ENCODE measurements at regions not wholly inside any gene's neighbourhood (a gene's known extent, or its start where the extent isn't known, plus 50 kb on each side); places are given as distances from the start of the nearest gene placed in this dataset.

DNA sequence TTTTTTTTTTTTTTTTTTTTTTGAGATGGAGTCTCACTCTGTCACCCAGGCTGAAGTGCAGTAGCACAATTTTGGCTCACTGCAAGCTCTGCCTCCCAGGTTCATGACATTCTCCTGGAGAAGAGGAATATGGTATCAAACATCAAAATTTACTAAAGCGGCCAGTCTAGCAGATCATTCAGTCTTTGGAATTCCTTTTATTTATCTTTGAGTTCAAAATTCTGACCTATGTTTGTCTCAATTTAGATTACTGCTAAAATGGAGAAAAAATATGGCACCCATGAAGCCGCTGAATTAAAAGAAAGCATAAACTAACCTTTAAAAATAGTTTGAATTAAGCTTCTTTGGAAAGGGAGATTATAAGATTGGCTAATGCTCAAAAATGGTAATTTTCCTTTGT is 64.5 kb upstream of the EGLN3 start:
- TF ChIP-seq POLR2A (IDR thresholded peaks at IDR 0.05): no peak
- TF ChIP-seq, protein P1, sequence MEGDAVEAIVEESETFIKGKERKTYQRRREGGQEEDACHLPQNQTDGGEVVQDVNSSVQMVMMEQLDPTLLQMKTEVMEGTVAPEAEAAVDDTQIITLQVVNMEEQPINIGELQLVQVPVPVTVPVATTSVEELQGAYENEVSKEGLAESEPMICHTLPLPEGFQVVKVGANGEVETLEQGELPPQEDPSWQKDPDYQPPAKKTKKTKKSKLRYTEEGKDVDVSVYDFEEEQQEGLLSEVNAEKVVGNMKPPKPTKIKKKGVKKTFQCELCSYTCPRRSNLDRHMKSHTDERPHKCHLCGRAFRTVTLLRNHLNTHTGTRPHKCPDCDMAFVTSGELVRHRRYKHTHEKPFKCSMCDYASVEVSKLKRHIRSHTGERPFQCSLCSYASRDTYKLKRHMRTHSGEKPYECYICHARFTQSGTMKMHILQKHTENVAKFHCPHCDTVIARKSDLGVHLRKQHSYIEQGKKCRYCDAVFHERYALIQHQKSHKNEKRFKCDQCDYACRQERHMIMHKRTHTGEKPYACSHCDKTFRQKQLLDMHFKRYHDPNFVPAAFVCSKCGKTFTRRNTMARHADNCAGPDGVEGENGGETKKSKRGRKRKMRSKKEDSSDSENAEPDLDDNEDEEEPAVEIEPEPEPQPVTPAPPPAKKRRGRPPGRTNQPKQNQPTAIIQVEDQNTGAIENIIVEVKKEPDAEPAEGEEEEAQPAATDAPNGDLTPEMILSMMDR (IDR thresholded peaks at IDR 0.05): no peak

All from Peyer's patch (tissue), 4 donors.